MM.1S (cell line): ENCODE measurements at regions not wholly inside any gene's neighbourhood (a gene's known extent, or its start where the extent isn't known, plus 50 kb on each side); places are given as distances from the start of the nearest gene placed in this dataset.
"Not testable (repeated sequence)": the region's sequence is repeated elsewhere in the genome, so short reads cannot be mapped to it uniquely, and the experiment has no call there.

Experiments
- DNase-seq: peaks from one replicate; pipeline ENCODE4 v3.0.0-alpha.2; 2015
- H2AFZ ChIP-seq: fragments of 300-600 bp; sonication (generic); 2 replicates; pipeline ENCODE4 v1.6.0; 2016; ENCODE audit warnings: antibody characterized with exemption, low read length
- H3F3A ChIP-seq: fragments of 300-600 bp; sonication (generic); 2 replicates; pipeline ENCODE4 v1.6.1; 2016; ENCODE audit warnings: mild to moderate bottlenecking, antibody characterized with exemption, low read length, moderate library complexity, mixed read lengths; ENCODE audit not compliant: insufficient read depth
- H3K27ac ChIP-seq: fragments of 300-600 bp; sonication (generic); 2 replicates; pipeline ENCODE4 v1.5.1; 2016; ENCODE audit warnings: mild to moderate bottlenecking, low read length
- H3K27me3 ChIP-seq: fragments of 300-600 bp; sonication (generic); replicated peaks from 2 replicates; pipeline ENCODE4 v1.6.0; 2016; ENCODE audit warnings: low read length; ENCODE audit not compliant: insufficient read depth
- H3K36me3 ChIP-seq: fragments of 300-600 bp; sonication (generic); replicated peaks from 2 replicates; pipeline ENCODE4 v1.6.1; 2016; ENCODE audit warnings: mild to moderate bottlenecking, low read length, mixed read lengths; ENCODE audit not compliant: insufficient read depth
- H3K4me1 ChIP-seq: fragments of 300-600 bp; sonication (generic); 2 replicates; pipeline ENCODE4 v1.6.1; 2016; ENCODE audit warnings: low read length, mixed read lengths
- H3K4me2 ChIP-seq: fragments of 300-600 bp; sonication (generic); 2 replicates; pipeline ENCODE4 v1.6.0; 2016; ENCODE audit warnings: low read depth, low read length
- H3K4me3 ChIP-seq: fragments of 300-600 bp; sonication (generic); 2 replicates; pipeline ENCODE4 v1.5.1; 2016; ENCODE audit warnings: low read length, mixed read lengths
- H3K79me2 ChIP-seq: fragments of 300-600 bp; sonication (generic); 2 replicates; pipeline ENCODE4 v1.6.1; 2016; ENCODE audit warnings: mixed run types, low read length, mixed read lengths
- H3K9ac ChIP-seq: fragments of 300-600 bp; sonication (generic); 2 replicates; pipeline ENCODE4 v1.6.1; 2016; ENCODE audit warnings: low read length, mixed read lengths
- H3K9me2 ChIP-seq: fragments of 300-600 bp; sonication (generic); replicated peaks from 2 replicates; pipeline ENCODE4 v1.6.1; 2016; ENCODE audit warnings: mild to moderate bottlenecking, low read length, mixed read lengths; ENCODE audit not compliant: insufficient read depth
- H3K9me3 ChIP-seq: fragments of 300-600 bp; sonication (generic); replicated peaks from 2 replicates; pipeline ENCODE4 v1.6.1; 2016; ENCODE audit warnings: mild to moderate bottlenecking, low read length, mixed read lengths; ENCODE audit not compliant: insufficient read depth
- H4K20me1 ChIP-seq: fragments of 300-600 bp; sonication (generic); 2 replicates; pipeline ENCODE4 v1.6.1; 2016; ENCODE audit warnings: mild to moderate bottlenecking, low read length, moderate library complexity, mixed read lengths; ENCODE audit not compliant: insufficient read depth

- not testable (repeated sequence) for H3K4me3 ChIP-seq, H3K9me2 ChIP-seq, H3K4me1 ChIP-seq, H3K9me3 ChIP-seq, DNase-seq, H2AFZ ChIP-seq, H3K9ac ChIP-seq, H3K27me3 ChIP-seq, H3K4me2 ChIP-seq, H3F3A ChIP-seq, H3K36me3 ChIP-seq, H3K27ac ChIP-seq, H4K20me1 ChIP-seq, H3K79me2 ChIP-seq
These were observed 94.6 kb upstream of the POTEC start for GRCh38 chr18:14638008-14638407.

- H3K4me1 ChIP-seq, H3K4me2 ChIP-seq, H3K79me2 ChIP-seq, H3K9me3 ChIP-seq, H2AFZ ChIP-seq, H4K20me1 ChIP-seq, H3F3A ChIP-seq, H3K9ac ChIP-seq, H3K4me3 ChIP-seq, H3K36me3 ChIP-seq, H3K9me2 ChIP-seq, DNase-seq, H3K27ac ChIP-seq, H3K27me3 ChIP-seq: not testable (repeated sequence)
These were observed 97.7 kb upstream of the POTEC start for GRCh38 chr18:14641121-14641520.

DNA sequence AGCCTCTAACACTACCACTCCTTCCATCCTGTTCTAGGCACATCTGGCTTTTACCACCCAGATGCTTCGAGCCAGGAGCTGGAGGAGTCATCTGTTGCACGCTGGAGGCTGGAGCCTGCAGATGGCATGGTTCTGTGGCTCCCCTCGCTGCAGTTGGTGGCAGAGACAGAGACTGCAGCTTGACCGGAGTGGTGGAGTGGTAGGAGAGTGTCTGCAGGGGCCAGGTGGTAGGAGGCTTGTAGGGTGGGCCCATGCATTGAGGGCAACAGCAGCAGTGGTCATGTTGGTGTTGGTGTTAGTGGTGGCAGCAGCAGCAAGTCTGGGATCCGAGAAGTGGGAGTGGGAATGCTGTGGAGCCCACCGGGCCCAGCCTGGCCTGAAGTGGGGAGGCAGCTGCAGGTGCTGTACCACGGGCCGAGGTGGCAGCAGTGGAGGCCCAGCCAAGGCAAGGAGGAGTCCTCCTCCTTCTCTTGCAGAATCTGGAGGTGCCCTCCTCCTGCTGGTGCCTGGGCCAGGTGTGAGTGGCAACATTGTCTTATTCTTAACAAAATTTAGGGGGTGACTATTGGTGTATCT lies 100.4 kb upstream of the POTEC start:
- not testable (repeated sequence) for H3K9me3 ChIP-seq, H4K20me1 ChIP-seq, H3K9me2 ChIP-seq, DNase-seq, H3K4me1 ChIP-seq, H3K27ac ChIP-seq, H3K79me2 ChIP-seq, H3K36me3 ChIP-seq, H2AFZ ChIP-seq, H3K4me2 ChIP-seq, H3K9ac ChIP-seq, H3F3A ChIP-seq, H3K27me3 ChIP-seq, H3K4me3 ChIP-seq

DNA sequence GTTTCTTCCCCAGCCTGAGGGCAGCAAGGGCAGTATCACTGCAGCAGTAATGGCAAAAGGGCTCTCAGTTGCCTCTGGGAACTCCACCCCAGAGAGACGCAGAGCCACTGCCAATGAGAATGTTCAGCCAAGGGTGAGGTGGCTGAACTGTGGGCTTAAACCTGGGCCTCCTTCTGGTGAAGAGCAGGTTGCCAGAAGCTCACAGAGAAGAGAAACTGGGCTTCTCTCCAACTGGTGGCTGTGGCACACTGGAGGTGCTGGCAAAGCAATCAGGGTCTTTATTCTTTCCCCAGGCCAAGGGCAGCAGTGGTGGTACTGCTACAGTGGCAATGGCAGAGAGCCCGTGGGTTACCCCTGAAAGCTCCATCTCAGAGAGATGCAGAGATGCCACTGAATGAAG lies 54.9 kb upstream of the ANKRD30B start:
- not testable (repeated sequence) for H3K27me3 ChIP-seq, H3K27ac ChIP-seq, H4K20me1 ChIP-seq, H3K4me3 ChIP-seq, H3K36me3 ChIP-seq, H2AFZ ChIP-seq, H3K4me2 ChIP-seq, H3K9me3 ChIP-seq, H3F3A ChIP-seq, DNase-seq, H3K79me2 ChIP-seq, H3K4me1 ChIP-seq, H3K9me2 ChIP-seq, H3K9ac ChIP-seq

DNA sequence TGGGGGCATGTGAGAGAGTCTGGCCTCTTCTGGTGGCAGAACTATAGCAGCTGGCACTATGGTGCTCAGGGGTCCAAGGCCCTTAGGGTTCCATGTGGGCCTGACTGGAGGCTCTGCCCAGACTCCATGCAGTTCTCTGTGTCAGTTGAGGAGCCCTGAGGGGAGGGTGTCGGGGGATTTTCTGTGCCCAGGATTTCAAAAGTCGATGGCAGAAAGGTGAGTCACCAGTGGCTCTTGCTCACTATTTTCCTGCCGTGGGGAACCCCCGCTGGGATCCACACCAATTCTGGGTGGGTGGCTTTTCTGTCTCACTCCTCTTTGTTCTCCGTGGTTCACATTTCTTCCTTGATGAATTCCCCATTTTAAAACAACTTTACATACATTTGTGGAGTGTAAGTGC lies 54.1 kb upstream of the ANKRD30B start:
- not testable (repeated sequence) for H3K4me1 ChIP-seq, H3K4me2 ChIP-seq, H2AFZ ChIP-seq, H3K36me3 ChIP-seq, H3K9me2 ChIP-seq, DNase-seq, H3K9ac ChIP-seq, H3K9me3 ChIP-seq, H3K27me3 ChIP-seq, H3K4me3 ChIP-seq, H3K79me2 ChIP-seq, H3K27ac ChIP-seq, H3F3A ChIP-seq, H4K20me1 ChIP-seq

DNA sequence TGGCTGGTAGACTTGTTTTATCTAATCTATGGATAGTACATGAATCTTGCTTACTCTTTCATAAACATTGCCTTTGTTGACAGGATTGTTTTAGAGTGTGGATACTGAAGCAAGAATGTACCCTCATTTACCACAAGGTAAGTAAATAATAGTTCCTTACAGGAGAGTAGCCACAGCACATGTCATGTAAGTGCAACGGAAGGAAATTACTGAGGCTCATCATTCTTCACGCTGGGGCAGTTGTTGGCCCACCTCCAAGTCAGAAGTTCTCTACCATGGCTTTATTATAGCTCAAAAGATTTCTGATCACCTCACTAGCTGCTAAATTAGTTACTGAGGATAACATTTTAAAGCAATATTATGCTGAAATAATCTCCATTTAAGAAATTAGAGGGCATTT lies 50.0 kb upstream of the ANKRD30B start:
- H3K27me3 ChIP-seq, DNase-seq, H3K9me3 ChIP-seq, H2AFZ ChIP-seq, H3K4me3 ChIP-seq, H3K36me3 ChIP-seq, H3K9me2 ChIP-seq, H3K4me1 ChIP-seq, H3K9ac ChIP-seq, H4K20me1 ChIP-seq, H3K27ac ChIP-seq, H3F3A ChIP-seq, H3K4me2 ChIP-seq, H3K79me2 ChIP-seq: not testable (repeated sequence)
